GM23338 (cell line): ENCODE measurements at regions not wholly inside any gene's neighbourhood (a gene's known extent, or its start where the extent isn't known, plus 50 kb on each side); places are given as distances from the start of the nearest gene placed in this dataset.

Experiments
- ATAC-seq: fragments of 200-7000 bp; cut with Tn5 transposase; 3 replicates; pipeline ENCODE4 v1.9.1; 2020
- DNase-seq: peaks from one replicate; pipeline ENCODE4 v3.0.0-alpha.2; 2015; ENCODE audit warnings: low spot score
- H2AFZ ChIP-seq: fragments of 200-600 bp; sonication (generic); 2 replicates; pipeline ENCODE4 v1.8.0; 2016; ENCODE audit warnings: antibody characterized with exemption, mild to moderate bottlenecking, moderate library complexity
- H3F3A ChIP-seq: fragments of 200-600 bp; sonication (generic); replicated peaks from 2 replicates; pipeline ENCODE4 v1.8.0; 2017; ENCODE audit warnings: antibody characterized with exemption, mixed run types, low read depth
- H3K27ac ChIP-seq: fragments of 200-600 bp; sonication (generic); 2 replicates; pipeline ENCODE4 v1.6.1; 2016; ENCODE audit warnings: low read depth
- H3K27me3 ChIP-seq: fragments of 200-600 bp; sonication (generic); 2 replicates; pipeline ENCODE4 v1.8.0; 2016; ENCODE audit warnings: mild to moderate bottlenecking, mixed run types, moderate library complexity; ENCODE audit not compliant: insufficient read depth
- H3K36me3 ChIP-seq: fragments of 200-600 bp; sonication (generic); 2 replicates; pipeline ENCODE4 v1.8.0; 2016; ENCODE audit warnings: mild to moderate bottlenecking; ENCODE audit not compliant: insufficient read depth
- H3K4me1 ChIP-seq: fragments of 200-600 bp; sonication (generic); 2 replicates; pipeline ENCODE4 v1.8.0; 2016; ENCODE audit warnings: mild to moderate bottlenecking, moderate library complexity; ENCODE audit not compliant: insufficient read depth
- H3K4me2 ChIP-seq: fragments of 200-600 bp; sonication (generic); 2 replicates; pipeline ENCODE4 v1.7.1; 2017; ENCODE audit warnings: mixed run types
- H3K4me3 ChIP-seq: fragments of 200-600 bp; sonication (generic); 2 replicates; pipeline ENCODE4 v1.6.1; 2016; ENCODE audit warnings: mixed run types
- H3K79me2 ChIP-seq: fragments of 200-600 bp; sonication (generic); replicated peaks from 2 replicates; pipeline ENCODE4 v1.8.0; 2017; ENCODE audit warnings: mild to moderate bottlenecking; ENCODE audit not compliant: insufficient read depth
- H3K9me2 ChIP-seq: fragments of 200-600 bp; sonication (generic); 2 replicates; pipeline ENCODE4 v1.8.0; 2017; ENCODE audit not compliant: insufficient read depth
- H4K20me1 ChIP-seq: fragments of 200-600 bp; sonication (generic); replicated peaks from 2 replicates; pipeline ENCODE4 v1.8.0; 2017; ENCODE audit warnings: mild to moderate bottlenecking; ENCODE audit not compliant: insufficient read depth
- H3K27ac Mint-ChIP-seq: 2 replicates; pipeline ENCODE4 v1.8.0; 2020; ENCODE audit warnings: inconsistent platforms, mild to moderate bottlenecking, moderate library complexity, mixed read lengths
- H3K27me3 Mint-ChIP-seq: 3 replicates; pipeline ENCODE4 v1.8.0; 2022; ENCODE audit warnings: low read depth, mild to moderate bottlenecking, moderate library complexity, mixed read lengths, inconsistent platforms; ENCODE audit not compliant: insufficient read depth, poor library complexity
- H3K36me3 Mint-ChIP-seq: 3 replicates; pipeline ENCODE4 v1.8.0; 2021; ENCODE audit warnings: low read depth, mild to moderate bottlenecking, inconsistent platforms, moderate library complexity, mixed read lengths
- H3K4me1 Mint-ChIP-seq: 3 replicates; pipeline ENCODE4 v1.8.0; 2020; ENCODE audit warnings: mild to moderate bottlenecking, inconsistent platforms, mixed read lengths
- H3K4me3 Mint-ChIP-seq: 3 replicates; pipeline ENCODE4 v1.8.0; 2021; ENCODE audit warnings: moderate library complexity, mild to moderate bottlenecking, inconsistent platforms, mixed read lengths
- H3K9me3 Mint-ChIP-seq: 3 replicates; pipeline ENCODE4 v1.8.0; 2020; ENCODE audit warnings: moderate library complexity, mild to moderate bottlenecking, inconsistent platforms, mixed read lengths
- CREB1 ChIP-seq: fragments of 250-450 bp; sonication (Bioruptor Pico); IDR thresholded peaks from 2 replicates; pipeline ENCODE4 v1.5.0; 2020; ENCODE audit warnings: low read depth, mild to moderate bottlenecking, moderate library complexity
- EZH2 ChIP-seq: fragments of 200-600 bp; sonication (generic); IDR thresholded peaks from one replicate; pipeline ENCODE4 v1.8.0; 2017; ENCODE audit warnings: antibody characterized with exemption, mild to moderate bottlenecking, low read depth; ENCODE audit not compliant: unreplicated experiment
- EZH2phosphoT487 ChIP-seq: fragments of 200-600 bp; sonication (generic); IDR thresholded peaks from one replicate; pipeline ENCODE4 v1.8.1; 2018; ENCODE audit warnings: antibody characterized with exemption; ENCODE audit not compliant: unreplicated experiment
- JUNB ChIP-seq: IDR thresholded peaks from one replicate; pipeline ENCODE4 v1.6.1; 2016; ENCODE audit warnings: antibody characterized with exemption; ENCODE audit not compliant: unreplicated experiment
- NANOG ChIP-seq: IDR thresholded peaks from 2 replicates; pipeline ENCODE4 v1.6.1; 2016; ENCODE audit warnings: antibody characterized with exemption, borderline replicate concordance
- POLR2AphosphoS5 ChIP-seq: IDR thresholded peaks from 2 replicates; pipeline ENCODE4 v1.6.1; 2016; ENCODE audit warnings: antibody characterized with exemption, low read depth
- STAT1 ChIP-seq: IDR thresholded peaks from one replicate; pipeline ENCODE4 v1.6.1; 2016; ENCODE audit warnings: antibody characterized with exemption; ENCODE audit not compliant: unreplicated experiment
- ZNF114 ChIP-seq: fragments of 250-450 bp; sonication (Bioruptor Pico); IDR thresholded peaks from 2 replicates; pipeline ENCODE4 v1.5.0; 2020; ENCODE audit warnings: mild to moderate bottlenecking, moderate library complexity
- ZNF331 ChIP-seq: fragments of 250-450 bp; sonication (Bioruptor Pico); IDR thresholded peaks from 2 replicates; pipeline ENCODE4 v1.5.0; 2020; ENCODE audit warnings: low read depth, mild to moderate bottlenecking, moderate library complexity
- TF ChIP-seq, protein P1 (sequence below): IDR thresholded peaks from 2 replicates; pipeline ENCODE4 v1.6.1; 2016; ENCODE audit warnings: antibody characterized with exemption
- TF ChIP-seq, protein P2 (sequence below): fragments of 250-450 bp; sonication (Bioruptor Pico); IDR thresholded peaks from 2 replicates; pipeline ENCODE4 v1.5.0; 2020; ENCODE audit warnings: mild to moderate bottlenecking, moderate library complexity
- TF ChIP-seq, protein P3 (sequence below), 2 experiments: fragments of 200-600 bp in 1 of 2; sonication (generic) in 1 of 2; conservative IDR thresholded peaks; 2 replicates each; pipeline versions ENCODE4 v1.5.1 to v1.6.1; 2016 to 2017; ENCODE audit warnings: antibody characterized with exemption in 2 of 2, low read depth in 2 of 2, mild to moderate bottlenecking in 2 of 2, moderate library complexity in 1 of 2
- TF ChIP-seq, protein P4 (sequence below): IDR thresholded peaks from one replicate; pipeline ENCODE4 v1.6.1; 2018; ENCODE audit warnings: antibody characterized with exemption; ENCODE audit not compliant: unreplicated experiment

DNA sequence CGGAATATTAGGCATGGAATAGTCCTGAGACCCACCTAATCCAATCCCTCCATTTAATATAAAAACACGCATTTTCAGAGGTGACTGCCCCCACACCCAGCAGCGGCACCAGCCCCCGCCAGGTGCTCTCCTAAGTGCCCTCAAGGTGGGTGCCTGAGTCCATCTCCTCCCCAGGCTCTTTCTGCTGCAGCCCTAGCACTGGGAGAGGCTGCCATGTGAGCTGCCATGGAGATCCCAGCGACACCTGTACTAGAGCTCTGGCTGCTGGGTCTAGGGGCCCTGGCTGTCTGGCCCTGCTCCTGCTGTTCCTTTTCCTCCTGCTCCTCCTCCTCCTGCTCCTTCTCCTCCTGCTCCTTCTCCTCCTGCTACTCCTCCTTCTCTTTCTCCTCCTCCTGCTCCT is 191.1 kb upstream of the BMPER start:
- Histone ChIP-seq H3K27me3 (no peaks in the 10 kb centered on the region), H3K4me3 (no peak overlapping the region), H3K9me2 (no peaks in the 10 kb centered on the region), H3K79me2 (no peaks in the 10 kb centered on the region), H2AFZ (no peak overlapping the region), H3K4me1 (no peaks in the 10 kb centered on the region; the same call in 1 of the 2 replicates), H3F3A (no peaks in the 10 kb centered on the region), H3K36me3 (no peaks in the 10 kb centered on the region), H4K20me1 (no peaks in the 10 kb centered on the region), H3K27ac (no peak overlapping the region), H3K4me2 (no peak overlapping the region)
- H3K36me3 Mint-ChIP-seq = no peaks in the 10 kb centered on the region; the same call in 2 of the 3 replicates
- H3K4me1 Mint-ChIP-seq = peaks cover 15% of the 10 kb centered on the region
- H3K9me3 Mint-ChIP-seq = no peaks in the 10 kb centered on the region
- H3K27me3 Mint-ChIP-seq = peaks cover 4% of the 10 kb centered on the region
- H3K27ac Mint-ChIP-seq = no peak overlapping the region
- ATAC-seq (no peak), DNase-seq (no peak)
- no peak overlapping the region for H3K4me3 Mint-ChIP-seq
- TF ChIP-seq ZNF114 (CRISPR knock-in tag) (no peak), EZH2phosphoT487 (no peak), POLR2AphosphoS5 (no peak), CREB1 (CRISPR knock-in tag) (no peak), NANOG (no peak), EZH2 (no peak), ZNF331 (no peak), STAT1 (no peak), JUNB (no peak)
- TF ChIP-seq, protein P1, sequence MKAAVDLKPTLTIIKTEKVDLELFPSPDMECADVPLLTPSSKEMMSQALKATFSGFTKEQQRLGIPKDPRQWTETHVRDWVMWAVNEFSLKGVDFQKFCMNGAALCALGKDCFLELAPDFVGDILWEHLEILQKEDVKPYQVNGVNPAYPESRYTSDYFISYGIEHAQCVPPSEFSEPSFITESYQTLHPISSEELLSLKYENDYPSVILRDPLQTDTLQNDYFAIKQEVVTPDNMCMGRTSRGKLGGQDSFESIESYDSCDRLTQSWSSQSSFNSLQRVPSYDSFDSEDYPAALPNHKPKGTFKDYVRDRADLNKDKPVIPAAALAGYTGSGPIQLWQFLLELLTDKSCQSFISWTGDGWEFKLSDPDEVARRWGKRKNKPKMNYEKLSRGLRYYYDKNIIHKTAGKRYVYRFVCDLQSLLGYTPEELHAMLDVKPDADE = no peak
- TF ChIP-seq, protein P2, sequence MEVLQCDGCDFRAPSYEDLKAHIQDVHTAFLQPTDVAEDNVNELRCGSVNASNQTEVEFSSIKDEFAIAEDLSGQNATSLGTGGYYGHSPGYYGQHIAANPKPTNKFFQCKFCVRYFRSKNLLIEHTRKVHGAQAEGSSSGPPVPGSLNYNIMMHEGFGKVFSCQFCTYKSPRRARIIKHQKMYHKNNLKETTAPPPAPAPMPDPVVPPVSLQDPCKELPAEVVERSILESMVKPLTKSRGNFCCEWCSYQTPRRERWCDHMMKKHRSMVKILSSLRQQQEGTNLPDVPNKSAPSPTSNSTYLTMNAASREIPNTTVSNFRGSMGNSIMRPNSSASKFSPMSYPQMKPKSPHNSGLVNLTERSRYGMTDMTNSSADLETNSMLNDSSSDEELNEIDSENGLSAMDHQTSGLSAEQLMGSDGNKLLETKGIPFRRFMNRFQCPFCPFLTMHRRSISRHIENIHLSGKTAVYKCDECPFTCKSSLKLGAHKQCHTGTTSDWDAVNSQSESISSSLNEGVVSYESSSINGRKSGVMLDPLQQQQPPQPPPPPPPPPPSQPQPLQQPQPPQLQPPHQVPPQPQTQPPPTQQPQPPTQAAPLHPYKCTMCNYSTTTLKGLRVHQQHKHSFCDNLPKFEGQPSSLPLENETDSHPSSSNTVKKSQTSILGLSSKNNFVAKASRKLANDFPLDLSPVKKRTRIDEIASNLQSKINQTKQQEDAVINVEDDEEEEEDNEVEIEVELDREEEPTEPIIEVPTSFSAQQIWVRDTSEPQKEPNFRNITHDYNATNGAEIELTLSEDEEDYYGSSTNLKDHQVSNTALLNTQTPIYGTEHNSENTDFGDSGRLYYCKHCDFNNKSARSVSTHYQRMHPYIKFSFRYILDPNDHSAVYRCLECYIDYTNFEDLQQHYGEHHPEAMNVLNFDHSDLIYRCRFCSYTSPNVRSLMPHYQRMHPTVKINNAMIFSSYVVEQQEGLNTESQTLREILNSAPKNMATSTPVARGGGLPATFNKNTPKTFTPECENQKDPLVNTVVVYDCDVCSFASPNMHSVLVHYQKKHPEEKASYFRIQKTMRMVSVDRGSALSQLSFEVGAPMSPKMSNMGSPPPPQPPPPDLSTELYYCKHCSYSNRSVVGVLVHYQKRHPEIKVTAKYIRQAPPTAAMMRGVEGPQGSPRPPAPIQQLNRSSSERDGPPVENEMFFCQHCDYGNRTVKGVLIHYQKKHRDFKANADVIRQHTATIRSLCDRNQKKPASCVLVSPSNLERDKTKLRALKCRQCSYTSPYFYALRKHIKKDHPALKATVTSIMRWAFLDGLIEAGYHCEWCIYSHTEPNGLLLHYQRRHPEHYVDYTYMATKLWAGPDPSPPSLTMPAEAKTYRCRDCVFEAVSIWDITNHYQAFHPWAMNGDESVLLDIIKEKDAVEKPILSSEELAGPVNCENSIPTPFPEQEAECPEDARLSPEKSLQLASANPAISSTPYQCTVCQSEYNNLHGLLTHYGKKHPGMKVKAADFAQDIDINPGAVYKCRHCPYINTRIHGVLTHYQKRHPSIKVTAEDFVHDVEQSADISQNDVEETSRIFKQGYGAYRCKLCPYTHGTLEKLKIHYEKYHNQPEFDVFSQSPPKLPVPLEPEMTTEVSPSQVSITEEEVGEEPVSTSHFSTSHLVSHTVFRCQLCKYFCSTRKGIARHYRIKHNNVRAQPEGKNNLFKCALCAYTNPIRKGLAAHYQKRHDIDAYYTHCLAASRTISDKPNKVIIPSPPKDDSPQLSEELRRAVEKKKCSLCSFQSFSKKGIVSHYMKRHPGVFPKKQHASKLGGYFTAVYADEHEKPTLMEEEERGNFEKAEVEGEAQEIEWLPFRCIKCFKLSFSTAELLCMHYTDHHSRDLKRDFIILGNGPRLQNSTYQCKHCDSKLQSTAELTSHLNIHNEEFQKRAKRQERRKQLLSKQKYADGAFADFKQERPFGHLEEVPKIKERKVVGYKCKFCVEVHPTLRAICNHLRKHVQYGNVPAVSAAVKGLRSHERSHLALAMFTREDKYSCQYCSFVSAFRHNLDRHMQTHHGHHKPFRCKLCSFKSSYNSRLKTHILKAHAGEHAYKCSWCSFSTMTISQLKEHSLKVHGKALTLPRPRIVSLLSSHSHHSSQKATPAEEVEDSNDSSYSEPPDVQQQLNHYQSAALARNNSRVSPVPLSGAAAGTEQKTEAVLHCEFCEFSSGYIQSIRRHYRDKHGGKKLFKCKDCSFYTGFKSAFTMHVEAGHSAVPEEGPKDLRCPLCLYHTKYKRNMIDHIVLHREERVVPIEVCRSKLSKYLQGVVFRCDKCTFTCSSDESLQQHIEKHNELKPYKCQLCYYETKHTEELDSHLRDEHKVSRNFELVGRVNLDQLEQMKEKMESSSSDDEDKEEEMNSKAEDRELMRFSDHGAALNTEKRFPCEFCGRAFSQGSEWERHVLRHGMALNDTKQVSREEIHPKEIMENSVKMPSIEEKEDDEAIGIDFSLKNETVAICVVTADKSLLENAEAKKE (CRISPR knock-in tag) = no peak
- TF ChIP-seq, protein P3, sequence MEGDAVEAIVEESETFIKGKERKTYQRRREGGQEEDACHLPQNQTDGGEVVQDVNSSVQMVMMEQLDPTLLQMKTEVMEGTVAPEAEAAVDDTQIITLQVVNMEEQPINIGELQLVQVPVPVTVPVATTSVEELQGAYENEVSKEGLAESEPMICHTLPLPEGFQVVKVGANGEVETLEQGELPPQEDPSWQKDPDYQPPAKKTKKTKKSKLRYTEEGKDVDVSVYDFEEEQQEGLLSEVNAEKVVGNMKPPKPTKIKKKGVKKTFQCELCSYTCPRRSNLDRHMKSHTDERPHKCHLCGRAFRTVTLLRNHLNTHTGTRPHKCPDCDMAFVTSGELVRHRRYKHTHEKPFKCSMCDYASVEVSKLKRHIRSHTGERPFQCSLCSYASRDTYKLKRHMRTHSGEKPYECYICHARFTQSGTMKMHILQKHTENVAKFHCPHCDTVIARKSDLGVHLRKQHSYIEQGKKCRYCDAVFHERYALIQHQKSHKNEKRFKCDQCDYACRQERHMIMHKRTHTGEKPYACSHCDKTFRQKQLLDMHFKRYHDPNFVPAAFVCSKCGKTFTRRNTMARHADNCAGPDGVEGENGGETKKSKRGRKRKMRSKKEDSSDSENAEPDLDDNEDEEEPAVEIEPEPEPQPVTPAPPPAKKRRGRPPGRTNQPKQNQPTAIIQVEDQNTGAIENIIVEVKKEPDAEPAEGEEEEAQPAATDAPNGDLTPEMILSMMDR (conservative IDR thresholded peaks at IDR 0.05; ENCODE audit: low read depth in 2 of 2) = no peak
- TF ChIP-seq, protein P4, sequence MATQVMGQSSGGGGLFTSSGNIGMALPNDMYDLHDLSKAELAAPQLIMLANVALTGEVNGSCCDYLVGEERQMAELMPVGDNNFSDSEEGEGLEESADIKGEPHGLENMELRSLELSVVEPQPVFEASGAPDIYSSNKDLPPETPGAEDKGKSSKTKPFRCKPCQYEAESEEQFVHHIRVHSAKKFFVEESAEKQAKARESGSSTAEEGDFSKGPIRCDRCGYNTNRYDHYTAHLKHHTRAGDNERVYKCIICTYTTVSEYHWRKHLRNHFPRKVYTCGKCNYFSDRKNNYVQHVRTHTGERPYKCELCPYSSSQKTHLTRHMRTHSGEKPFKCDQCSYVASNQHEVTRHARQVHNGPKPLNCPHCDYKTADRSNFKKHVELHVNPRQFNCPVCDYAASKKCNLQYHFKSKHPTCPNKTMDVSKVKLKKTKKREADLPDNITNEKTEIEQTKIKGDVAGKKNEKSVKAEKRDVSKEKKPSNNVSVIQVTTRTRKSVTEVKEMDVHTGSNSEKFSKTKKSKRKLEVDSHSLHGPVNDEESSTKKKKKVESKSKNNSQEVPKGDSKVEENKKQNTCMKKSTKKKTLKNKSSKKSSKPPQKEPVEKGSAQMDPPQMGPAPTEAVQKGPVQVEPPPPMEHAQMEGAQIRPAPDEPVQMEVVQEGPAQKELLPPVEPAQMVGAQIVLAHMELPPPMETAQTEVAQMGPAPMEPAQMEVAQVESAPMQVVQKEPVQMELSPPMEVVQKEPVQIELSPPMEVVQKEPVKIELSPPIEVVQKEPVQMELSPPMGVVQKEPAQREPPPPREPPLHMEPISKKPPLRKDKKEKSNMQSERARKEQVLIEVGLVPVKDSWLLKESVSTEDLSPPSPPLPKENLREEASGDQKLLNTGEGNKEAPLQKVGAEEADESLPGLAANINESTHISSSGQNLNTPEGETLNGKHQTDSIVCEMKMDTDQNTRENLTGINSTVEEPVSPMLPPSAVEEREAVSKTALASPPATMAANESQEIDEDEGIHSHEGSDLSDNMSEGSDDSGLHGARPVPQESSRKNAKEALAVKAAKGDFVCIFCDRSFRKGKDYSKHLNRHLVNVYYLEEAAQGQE = no peak
